SK-N-MC (cell line): ENCODE measurements at regions not wholly inside any gene's neighbourhood (a gene's known extent, or its start where the extent isn't known, plus 50 kb on each side); places are given as distances from the start of the nearest gene placed in this dataset.

Experiments
- EZH2 ChIP-seq: fragments of 200-600 bp; sonication (generic); IDR thresholded peaks from one replicate; pipeline ENCODE4 v1.6.1; 2017; ENCODE audit warnings: antibody characterized with exemption
- POLR2AphosphoS5 ChIP-seq: IDR thresholded peaks from 2 replicates; pipeline ENCODE4 v1.6.1; 2012; ENCODE audit warnings: mild to moderate bottlenecking, low read depth, low read length, borderline replicate concordance

- TF ChIP-seq EZH2 (no peak), POLR2AphosphoS5 (no peak)
Observed at GRCh38 chr12:113667676-113668356, 196.1 kb upstream of the LHX5 start.
